Panc1 (cell line): ENCODE measurements at regions not wholly inside any gene's neighbourhood (a gene's known extent, or its start where the extent isn't known, plus 50 kb on each side); places are given as distances from the start of the nearest gene placed in this dataset.

Source experiments
- ATAC-seq: fragments of 200-7000 bp; cut with Tn5 transposase; 2 replicates; pipeline ENCODE4 v1.9.1; 2020; ENCODE audit warnings: mild to moderate bottlenecking, moderate library complexity
- BruUV-seq: library from RNA; stranded (reverse); fragments of 400-500 nt; replicated peaks from 2 replicates; lab custom pipeline; 2021; lab: Mats Ljungman, UMichigan
- CTCF ChIA-PET: fragments of 300-600 bp; sonication (Branson Sonifier 250); formaldehyde crosslinking; loops from one replicate; lab custom pipeline; 2022; ENCODE audit warnings: antibody characterized with exemption; lab: Charles Lee
- POLR2A ChIA-PET: fragments of 300-600 bp; sonication (Branson Sonifier 250); formaldehyde crosslinking; loops from one replicate; lab custom pipeline; 2022; ENCODE audit warnings: antibody characterized with exemption; lab: Charles Lee
- DNase-seq: peaks from one replicate; pipeline ENCODE4 v3.0.0-alpha.2; 2010; ENCODE audit warnings: low read depth, low spot score
- H3K27ac ChIP-seq: 2 replicates; pipeline ENCODE4 v1.5.1; 2011; ENCODE audit warnings: mild to moderate bottlenecking, low read length, inconsistent platforms
- H3K27me3 ChIP-seq: fragments of 200-500 bp; sonication (Bioruptor generic); 2 replicates; pipeline ENCODE4 v1.6.0; 2014; ENCODE audit warnings: low read length, inconsistent platforms; ENCODE audit not compliant: control insufficient read depth, insufficient read depth
- H3K36me3 ChIP-seq: fragments of 200-500 bp; sonication (Bioruptor generic); 2 replicates; pipeline ENCODE4 v1.5.1; 2014; ENCODE audit warnings: inconsistent platforms, mild to moderate bottlenecking, low read length, moderate library complexity; ENCODE audit not compliant: control insufficient read depth, insufficient read depth
- H3K4me1 ChIP-seq: 2 replicates; pipeline ENCODE4 v1.5.1; 2011; ENCODE audit warnings: inconsistent platforms, mild to moderate bottlenecking, low read length, moderate library complexity; ENCODE audit not compliant: control insufficient read depth, insufficient read depth
- H3K4me3 ChIP-seq, 2 experiments: 2 replicates each; pipeline ENCODE4 v1.5.1; 2011 to 2012; ENCODE audit warnings: low read depth in 2 of 2, low read length in 2 of 2, mild to moderate bottlenecking in 2 of 2, inconsistent platforms in 1 of 2, moderate library complexity in 1 of 2
- H3K9me3 ChIP-seq: fragments of 200-500 bp; sonication (Bioruptor generic); 2 replicates; pipeline ENCODE4 v1.5.1; 2014; ENCODE audit warnings: low read depth, mild to moderate bottlenecking, inconsistent platforms, low read length, moderate library complexity; ENCODE audit not compliant: control insufficient read depth, insufficient read depth
- POLR2AphosphoS5 ChIP-seq: IDR thresholded peaks from 2 replicates; pipeline ENCODE4 v1.6.1; 2012; ENCODE audit warnings: mild to moderate bottlenecking, low read depth, low read length, moderate library complexity
- SIN3A ChIP-seq: IDR thresholded peaks from 2 replicates; pipeline ENCODE4 v1.6.1; 2012; ENCODE audit warnings: low read depth, mild to moderate bottlenecking, low read length, moderate library complexity, borderline replicate concordance; ENCODE audit not compliant: insufficient read depth
- TCF7L2 ChIP-seq: IDR thresholded peaks from 2 replicates; pipeline ENCODE4 v1.6.1; 2011; ENCODE audit warnings: mild to moderate bottlenecking, low read depth, low read length, inconsistent platforms
- in situ Hi-C: cut with HindIII; loops from 2 replicates; pipeline ENCODE4 v1.10.0; 2016; ENCODE audit warnings: low sequenced_read_pairs, low pct_unique_long_range_greater_than_20kb
- intact Hi-C: fragments of 100-400 bp; cut with micrococcal nuclease; formaldehyde crosslinking; loops from one replicate; pipeline ENCODE4 v1.10.0; 2022; ENCODE audit not compliant: unreplicated experiment
- TF ChIP-seq, protein P1 (sequence below): fragments of 450-650 bp; IDR thresholded peaks from 2 replicates; pipeline ENCODE4 v1.5.1; 2017; ENCODE audit warnings: mild to moderate bottlenecking
- TF ChIP-seq, protein P2 (sequence below), 2 experiments: IDR thresholded peaks; 2 replicates each; pipeline ENCODE4 v1.6.1; 2011 to 2012; ENCODE audit warnings: low read depth in 2 of 2, control low read depth in 1 of 2, low read length in 1 of 2, mild to moderate bottlenecking in 1 of 2, moderate library complexity in 1 of 2; ENCODE audit not compliant: insufficient read depth in 1 of 2

DNA sequence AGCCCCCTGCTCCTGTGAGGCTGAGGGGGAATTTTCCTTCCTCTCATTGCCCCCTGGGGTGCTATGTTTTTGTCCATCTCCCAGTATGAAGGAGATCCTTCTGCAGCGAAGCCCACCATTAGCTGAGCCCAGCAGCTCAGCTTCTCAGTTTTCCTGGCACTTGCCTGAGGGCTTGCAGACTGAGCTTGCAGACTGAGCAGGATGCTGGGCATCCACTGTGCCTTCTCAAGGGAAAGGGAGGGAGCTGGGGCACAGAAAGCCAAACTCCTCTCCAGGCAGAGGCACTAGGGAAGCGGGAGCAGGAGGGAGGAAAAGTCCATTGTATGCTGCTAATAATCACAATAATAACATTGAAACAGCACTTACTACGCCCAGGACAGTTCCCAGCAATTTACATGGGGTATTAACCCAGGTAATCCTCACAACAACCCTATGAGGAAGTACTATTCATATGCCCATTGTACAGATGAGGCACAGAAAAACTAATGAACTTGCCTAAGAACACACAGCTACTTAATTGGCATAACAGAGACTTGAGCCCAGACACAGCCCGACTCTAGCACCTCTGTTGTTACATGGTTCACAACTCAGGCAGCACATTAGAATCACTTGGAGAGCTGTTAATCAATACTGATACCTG is 86.9 kb upstream of the SSBP2 start:
- ChIA-PET CTCF (interaction anchor here (1.3 kb wide), 2 partner anchors 13 to 14 kb away, joined by 3 read pairs; no protein-coding TSS in a partner anchor), POLR2A (no interaction called here)
- ATAC-seq (no peak), DNase-seq (no peak)
- TF ChIP-seq TCF7L2: no peak
- TF ChIP-seq, protein P1, sequence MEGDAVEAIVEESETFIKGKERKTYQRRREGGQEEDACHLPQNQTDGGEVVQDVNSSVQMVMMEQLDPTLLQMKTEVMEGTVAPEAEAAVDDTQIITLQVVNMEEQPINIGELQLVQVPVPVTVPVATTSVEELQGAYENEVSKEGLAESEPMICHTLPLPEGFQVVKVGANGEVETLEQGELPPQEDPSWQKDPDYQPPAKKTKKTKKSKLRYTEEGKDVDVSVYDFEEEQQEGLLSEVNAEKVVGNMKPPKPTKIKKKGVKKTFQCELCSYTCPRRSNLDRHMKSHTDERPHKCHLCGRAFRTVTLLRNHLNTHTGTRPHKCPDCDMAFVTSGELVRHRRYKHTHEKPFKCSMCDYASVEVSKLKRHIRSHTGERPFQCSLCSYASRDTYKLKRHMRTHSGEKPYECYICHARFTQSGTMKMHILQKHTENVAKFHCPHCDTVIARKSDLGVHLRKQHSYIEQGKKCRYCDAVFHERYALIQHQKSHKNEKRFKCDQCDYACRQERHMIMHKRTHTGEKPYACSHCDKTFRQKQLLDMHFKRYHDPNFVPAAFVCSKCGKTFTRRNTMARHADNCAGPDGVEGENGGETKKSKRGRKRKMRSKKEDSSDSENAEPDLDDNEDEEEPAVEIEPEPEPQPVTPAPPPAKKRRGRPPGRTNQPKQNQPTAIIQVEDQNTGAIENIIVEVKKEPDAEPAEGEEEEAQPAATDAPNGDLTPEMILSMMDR: no peak
- TF ChIP-seq POLR2AphosphoS5: no peak
- TF ChIP-seq SIN3A: no peak
- TF ChIP-seq, protein P2, sequence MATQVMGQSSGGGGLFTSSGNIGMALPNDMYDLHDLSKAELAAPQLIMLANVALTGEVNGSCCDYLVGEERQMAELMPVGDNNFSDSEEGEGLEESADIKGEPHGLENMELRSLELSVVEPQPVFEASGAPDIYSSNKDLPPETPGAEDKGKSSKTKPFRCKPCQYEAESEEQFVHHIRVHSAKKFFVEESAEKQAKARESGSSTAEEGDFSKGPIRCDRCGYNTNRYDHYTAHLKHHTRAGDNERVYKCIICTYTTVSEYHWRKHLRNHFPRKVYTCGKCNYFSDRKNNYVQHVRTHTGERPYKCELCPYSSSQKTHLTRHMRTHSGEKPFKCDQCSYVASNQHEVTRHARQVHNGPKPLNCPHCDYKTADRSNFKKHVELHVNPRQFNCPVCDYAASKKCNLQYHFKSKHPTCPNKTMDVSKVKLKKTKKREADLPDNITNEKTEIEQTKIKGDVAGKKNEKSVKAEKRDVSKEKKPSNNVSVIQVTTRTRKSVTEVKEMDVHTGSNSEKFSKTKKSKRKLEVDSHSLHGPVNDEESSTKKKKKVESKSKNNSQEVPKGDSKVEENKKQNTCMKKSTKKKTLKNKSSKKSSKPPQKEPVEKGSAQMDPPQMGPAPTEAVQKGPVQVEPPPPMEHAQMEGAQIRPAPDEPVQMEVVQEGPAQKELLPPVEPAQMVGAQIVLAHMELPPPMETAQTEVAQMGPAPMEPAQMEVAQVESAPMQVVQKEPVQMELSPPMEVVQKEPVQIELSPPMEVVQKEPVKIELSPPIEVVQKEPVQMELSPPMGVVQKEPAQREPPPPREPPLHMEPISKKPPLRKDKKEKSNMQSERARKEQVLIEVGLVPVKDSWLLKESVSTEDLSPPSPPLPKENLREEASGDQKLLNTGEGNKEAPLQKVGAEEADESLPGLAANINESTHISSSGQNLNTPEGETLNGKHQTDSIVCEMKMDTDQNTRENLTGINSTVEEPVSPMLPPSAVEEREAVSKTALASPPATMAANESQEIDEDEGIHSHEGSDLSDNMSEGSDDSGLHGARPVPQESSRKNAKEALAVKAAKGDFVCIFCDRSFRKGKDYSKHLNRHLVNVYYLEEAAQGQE (IDR thresholded peaks at IDR 0.05; ENCODE audit: insufficient read depth in 1 of 2, low read depth in 2 of 2, low read length in 1 of 2): no peak
- Histone ChIP-seq H3K36me3 (no peaks in the 10 kb centered on the region), H3K4me3 (no peak overlapping the region), H3K4me1 (no peaks in the 10 kb centered on the region), H3K27me3 (no peaks in the 10 kb centered on the region), H3K9me3 (no peaks in the 10 kb centered on the region), H3K27ac (no peak overlapping the region; the same call in 1 of the 2 replicates)
- intact Hi-C loops (loop anchor here (5.0 kb wide), 1 partner anchor 330 kb away; no protein-coding TSS in a partner anchor), in situ Hi-C loops (no loop called here)
- BruUV-seq: no TSS peak

DNA sequence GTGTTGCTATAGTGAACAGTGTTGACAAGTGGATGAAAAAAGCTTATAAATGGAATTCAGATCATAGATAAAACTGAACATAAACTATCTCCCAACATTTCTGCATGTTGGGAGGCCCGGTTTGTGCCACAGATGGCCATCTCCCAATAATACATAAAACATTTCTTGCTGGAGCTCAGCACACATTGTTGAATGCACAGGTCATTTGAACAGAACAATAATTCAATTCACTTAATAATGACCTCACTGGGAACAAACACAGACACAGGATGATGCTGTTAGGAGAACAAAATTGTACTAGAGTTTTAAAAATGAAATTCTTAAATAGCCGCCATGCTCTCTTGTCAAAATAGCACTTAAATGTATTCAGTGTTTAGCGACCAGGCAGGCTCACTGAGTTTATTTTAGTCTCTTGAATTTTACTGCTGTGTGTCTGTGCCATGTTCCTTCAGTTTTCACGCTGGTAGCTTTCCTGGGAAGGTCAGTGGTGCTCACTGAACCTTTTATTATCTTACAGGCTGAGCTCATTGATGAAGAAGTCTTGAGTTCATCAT is 85.0 kb upstream of the SSBP2 start:
- intact Hi-C loops: loop anchor here (5.0 kb wide), 1 partner anchor 329 kb away; no protein-coding TSS in a partner anchor

More for the DNA sequence above, 85.0 kb upstream of the SSBP2 start:
- DNase-seq: no peak
- in situ Hi-C loops: no loop called here
- H3K4me3 ChIP-seq: no peak overlapping the region
- ATAC-seq: no peak
- CTCF ChIA-PET: interaction anchor here (0.7 kb wide), 1 partner anchor 30 kb away, joined by 3 read pairs; no protein-coding TSS in a partner anchor
- no peaks in the 10 kb centered on the region for H3K9me3 ChIP-seq
- H3K27me3 ChIP-seq: no peaks in the 10 kb centered on the region
- TF ChIP-seq, protein P1: no peak
- no peak for TF ChIP-seq SIN3A
- TF ChIP-seq POLR2AphosphoS5: no peak
- no peak for TF ChIP-seq TCF7L2
- TF ChIP-seq, protein P2 (IDR thresholded peaks at IDR 0.05; ENCODE audit: insufficient read depth in 1 of 2, low read depth in 2 of 2, low read length in 1 of 2): no peak
- no TSS peak for BruUV-seq
- H3K27ac ChIP-seq: no peak overlapping the region
- no peaks in the 10 kb centered on the region for H3K36me3 ChIP-seq
- POLR2A ChIA-PET: interaction anchor here (1.0 kb wide), 1 partner anchor 448 kb away, joined by 4 read pairs; no protein-coding TSS in a partner anchor
- H3K4me1 ChIP-seq: no peaks in the 10 kb centered on the region
